Panc1 (cell line): ENCODE measurements at regions not wholly inside any gene's neighbourhood (a gene's known extent, or its start where the extent isn't known, plus 50 kb on each side); places are given as distances from the start of the nearest gene placed in this dataset.

Experiments used
- ATAC-seq: fragments of 200-7000 bp; cut with Tn5 transposase; 2 replicates; pipeline ENCODE4 v1.9.1; 2020; ENCODE audit warnings: mild to moderate bottlenecking, moderate library complexity
- BruUV-seq: library from RNA; stranded (reverse); fragments of 400-500 nt; replicated peaks from 2 replicates; lab custom pipeline; 2021; lab: Mats Ljungman, UMichigan
- CTCF ChIA-PET: fragments of 300-600 bp; sonication (Branson Sonifier 250); formaldehyde crosslinking; loops from one replicate; lab custom pipeline; 2022; ENCODE audit warnings: antibody characterized with exemption; lab: Charles Lee
- POLR2A ChIA-PET: fragments of 300-600 bp; sonication (Branson Sonifier 250); formaldehyde crosslinking; loops from one replicate; lab custom pipeline; 2022; ENCODE audit warnings: antibody characterized with exemption; lab: Charles Lee
- DNase-seq: peaks from one replicate; pipeline ENCODE4 v3.0.0-alpha.2; 2010; ENCODE audit warnings: low read depth, low spot score
- H3K27ac ChIP-seq: 2 replicates; pipeline ENCODE4 v1.5.1; 2011; ENCODE audit warnings: mild to moderate bottlenecking, low read length, inconsistent platforms
- H3K27me3 ChIP-seq: fragments of 200-500 bp; sonication (Bioruptor generic); 2 replicates; pipeline ENCODE4 v1.6.0; 2014; ENCODE audit warnings: low read length, inconsistent platforms; ENCODE audit not compliant: control insufficient read depth, insufficient read depth
- H3K36me3 ChIP-seq: fragments of 200-500 bp; sonication (Bioruptor generic); 2 replicates; pipeline ENCODE4 v1.5.1; 2014; ENCODE audit warnings: inconsistent platforms, mild to moderate bottlenecking, low read length, moderate library complexity; ENCODE audit not compliant: control insufficient read depth, insufficient read depth
- H3K4me1 ChIP-seq: 2 replicates; pipeline ENCODE4 v1.5.1; 2011; ENCODE audit warnings: inconsistent platforms, mild to moderate bottlenecking, low read length, moderate library complexity; ENCODE audit not compliant: control insufficient read depth, insufficient read depth
- H3K4me3 ChIP-seq, 2 experiments: 2 replicates each; pipeline ENCODE4 v1.5.1; 2011 to 2012; ENCODE audit warnings: low read depth in 2 of 2, low read length in 2 of 2, mild to moderate bottlenecking in 2 of 2, inconsistent platforms in 1 of 2, moderate library complexity in 1 of 2
- H3K9me3 ChIP-seq: fragments of 200-500 bp; sonication (Bioruptor generic); 2 replicates; pipeline ENCODE4 v1.5.1; 2014; ENCODE audit warnings: low read depth, mild to moderate bottlenecking, inconsistent platforms, low read length, moderate library complexity; ENCODE audit not compliant: control insufficient read depth, insufficient read depth
- CTCF ChIP-seq: fragments of 450-650 bp; IDR thresholded peaks from 2 replicates; pipeline ENCODE4 v1.5.1; 2017; ENCODE audit warnings: mild to moderate bottlenecking
- POLR2AphosphoS5 ChIP-seq: IDR thresholded peaks from 2 replicates; pipeline ENCODE4 v1.6.1; 2012; ENCODE audit warnings: mild to moderate bottlenecking, low read depth, low read length, moderate library complexity
- REST ChIP-seq, 2 experiments: IDR thresholded peaks; 2 replicates each; pipeline ENCODE4 v1.6.1; 2011 to 2012; ENCODE audit warnings: low read depth in 2 of 2, control low read depth in 1 of 2, low read length in 1 of 2, mild to moderate bottlenecking in 1 of 2, moderate library complexity in 1 of 2; ENCODE audit not compliant: insufficient read depth in 1 of 2
- SIN3A ChIP-seq: IDR thresholded peaks from 2 replicates; pipeline ENCODE4 v1.6.1; 2012; ENCODE audit warnings: low read depth, mild to moderate bottlenecking, low read length, moderate library complexity, borderline replicate concordance; ENCODE audit not compliant: insufficient read depth
- TCF7L2 ChIP-seq: IDR thresholded peaks from 2 replicates; pipeline ENCODE4 v1.6.1; 2011; ENCODE audit warnings: mild to moderate bottlenecking, low read depth, low read length, inconsistent platforms
- in situ Hi-C: cut with HindIII; loops from 2 replicates; pipeline ENCODE4 v1.10.0; 2016; ENCODE audit warnings: low sequenced_read_pairs, low pct_unique_long_range_greater_than_20kb
- intact Hi-C: fragments of 100-400 bp; cut with micrococcal nuclease; formaldehyde crosslinking; loops from one replicate; pipeline ENCODE4 v1.10.0; 2022; ENCODE audit not compliant: unreplicated experiment

- Histone ChIP-seq H3K36me3 (no peaks in the 10 kb centered on the region), H3K4me3 (no peak overlapping the region), H3K27me3 (no peaks in the 10 kb centered on the region), H3K27ac (no peak overlapping the region), H3K9me3 (no peaks in the 10 kb centered on the region), H3K4me1 (no peaks in the 10 kb centered on the region)
- intact Hi-C loops = no loop called here
- BruUV-seq = no TSS peak
- DNase-seq = no peak
- CTCF ChIA-PET = no interaction called here
- TF ChIP-seq REST (IDR thresholded peaks at IDR 0.05; ENCODE audit: insufficient read depth in 1 of 2, low read depth in 2 of 2, low read length in 1 of 2) (no peak), SIN3A (no peak), POLR2AphosphoS5 (no peak), CTCF (no peak), TCF7L2 (no peak)
- no peak for ATAC-seq
- in situ Hi-C loops = no loop called here
- POLR2A ChIA-PET = no interaction called here
Measured at GRCh38 chr4:104235967-104236366, 258.7 kb downstream of the CXXC4 start.

- DNase-seq = no peak
- H3K36me3 ChIP-seq = no peaks in the 10 kb centered on the region
- H3K27me3 ChIP-seq = no peaks in the 10 kb centered on the region
- ATAC-seq = no peak
- in situ Hi-C loops = no loop called here
- no TSS peak for BruUV-seq
- intact Hi-C loops = no loop called here
- no peak overlapping the region for H3K27ac ChIP-seq
- no peak for TF ChIP-seq REST (IDR thresholded peaks at IDR 0.05; ENCODE audit: insufficient read depth in 1 of 2, low read depth in 2 of 2, low read length in 1 of 2)
- no peak for TF ChIP-seq POLR2AphosphoS5
- no peak for TF ChIP-seq SIN3A
- TF ChIP-seq TCF7L2 = no peak
- ChIA-PET CTCF (no interaction called here), POLR2A (no interaction called here)
- no peaks in the 10 kb centered on the region for H3K4me1 ChIP-seq
- H3K4me3 ChIP-seq = no peak overlapping the region
- no peaks in the 10 kb centered on the region for H3K9me3 ChIP-seq
Measured at GRCh38 chr4:104217526-104217925, 277.2 kb downstream of the CXXC4 start.
